GM23338 (cell line): ENCODE measurements at regions not wholly inside any gene's neighbourhood (a gene's known extent, or its start where the extent isn't known, plus 50 kb on each side); places are given as distances from the start of the nearest gene placed in this dataset.

Experiments
- ATAC-seq: fragments of 200-7000 bp; cut with Tn5 transposase; 3 replicates; pipeline ENCODE4 v1.9.1; 2020
- DNase-seq: peaks from one replicate; pipeline ENCODE4 v3.0.0-alpha.2; 2015; ENCODE audit warnings: low spot score
- H2AFZ ChIP-seq: fragments of 200-600 bp; sonication (generic); 2 replicates; pipeline ENCODE4 v1.8.0; 2016; ENCODE audit warnings: antibody characterized with exemption, mild to moderate bottlenecking, moderate library complexity
- H3F3A ChIP-seq: fragments of 200-600 bp; sonication (generic); replicated peaks from 2 replicates; pipeline ENCODE4 v1.8.0; 2017; ENCODE audit warnings: antibody characterized with exemption, mixed run types, low read depth
- H3K27ac ChIP-seq: fragments of 200-600 bp; sonication (generic); 2 replicates; pipeline ENCODE4 v1.6.1; 2016; ENCODE audit warnings: low read depth
- H3K27me3 ChIP-seq: fragments of 200-600 bp; sonication (generic); 2 replicates; pipeline ENCODE4 v1.8.0; 2016; ENCODE audit warnings: mild to moderate bottlenecking, mixed run types, moderate library complexity; ENCODE audit not compliant: insufficient read depth
- H3K36me3 ChIP-seq: fragments of 200-600 bp; sonication (generic); 2 replicates; pipeline ENCODE4 v1.8.0; 2016; ENCODE audit warnings: mild to moderate bottlenecking; ENCODE audit not compliant: insufficient read depth
- H3K4me1 ChIP-seq: fragments of 200-600 bp; sonication (generic); 2 replicates; pipeline ENCODE4 v1.8.0; 2016; ENCODE audit warnings: mild to moderate bottlenecking, moderate library complexity; ENCODE audit not compliant: insufficient read depth
- H3K4me2 ChIP-seq: fragments of 200-600 bp; sonication (generic); 2 replicates; pipeline ENCODE4 v1.7.1; 2017; ENCODE audit warnings: mixed run types
- H3K4me3 ChIP-seq: fragments of 200-600 bp; sonication (generic); 2 replicates; pipeline ENCODE4 v1.6.1; 2016; ENCODE audit warnings: mixed run types
- H3K79me2 ChIP-seq: fragments of 200-600 bp; sonication (generic); replicated peaks from 2 replicates; pipeline ENCODE4 v1.8.0; 2017; ENCODE audit warnings: mild to moderate bottlenecking; ENCODE audit not compliant: insufficient read depth
- H3K9me2 ChIP-seq: fragments of 200-600 bp; sonication (generic); 2 replicates; pipeline ENCODE4 v1.8.0; 2017; ENCODE audit not compliant: insufficient read depth
- H4K20me1 ChIP-seq: fragments of 200-600 bp; sonication (generic); replicated peaks from 2 replicates; pipeline ENCODE4 v1.8.0; 2017; ENCODE audit warnings: mild to moderate bottlenecking; ENCODE audit not compliant: insufficient read depth
- H3K27ac Mint-ChIP-seq: 2 replicates; pipeline ENCODE4 v1.8.0; 2020; ENCODE audit warnings: inconsistent platforms, mild to moderate bottlenecking, moderate library complexity, mixed read lengths
- H3K27me3 Mint-ChIP-seq: 3 replicates; pipeline ENCODE4 v1.8.0; 2022; ENCODE audit warnings: low read depth, mild to moderate bottlenecking, moderate library complexity, mixed read lengths, inconsistent platforms; ENCODE audit not compliant: insufficient read depth, poor library complexity
- H3K36me3 Mint-ChIP-seq: 3 replicates; pipeline ENCODE4 v1.8.0; 2021; ENCODE audit warnings: low read depth, mild to moderate bottlenecking, inconsistent platforms, moderate library complexity, mixed read lengths
- H3K4me1 Mint-ChIP-seq: 3 replicates; pipeline ENCODE4 v1.8.0; 2020; ENCODE audit warnings: mild to moderate bottlenecking, inconsistent platforms, mixed read lengths
- H3K4me3 Mint-ChIP-seq: 3 replicates; pipeline ENCODE4 v1.8.0; 2021; ENCODE audit warnings: moderate library complexity, mild to moderate bottlenecking, inconsistent platforms, mixed read lengths
- H3K9me3 Mint-ChIP-seq: 3 replicates; pipeline ENCODE4 v1.8.0; 2020; ENCODE audit warnings: moderate library complexity, mild to moderate bottlenecking, inconsistent platforms, mixed read lengths
- CREB1 ChIP-seq: fragments of 250-450 bp; sonication (Bioruptor Pico); IDR thresholded peaks from 2 replicates; pipeline ENCODE4 v1.5.0; 2020; ENCODE audit warnings: low read depth, mild to moderate bottlenecking, moderate library complexity
- ETS1 ChIP-seq: IDR thresholded peaks from 2 replicates; pipeline ENCODE4 v1.6.1; 2016; ENCODE audit warnings: antibody characterized with exemption
- EZH2 ChIP-seq: fragments of 200-600 bp; sonication (generic); IDR thresholded peaks from one replicate; pipeline ENCODE4 v1.8.0; 2017; ENCODE audit warnings: antibody characterized with exemption, mild to moderate bottlenecking, low read depth; ENCODE audit not compliant: unreplicated experiment
- EZH2phosphoT487 ChIP-seq: fragments of 200-600 bp; sonication (generic); IDR thresholded peaks from one replicate; pipeline ENCODE4 v1.8.1; 2018; ENCODE audit warnings: antibody characterized with exemption; ENCODE audit not compliant: unreplicated experiment
- JUNB ChIP-seq: IDR thresholded peaks from one replicate; pipeline ENCODE4 v1.6.1; 2016; ENCODE audit warnings: antibody characterized with exemption; ENCODE audit not compliant: unreplicated experiment
- ZNF114 ChIP-seq: fragments of 250-450 bp; sonication (Bioruptor Pico); IDR thresholded peaks from 2 replicates; pipeline ENCODE4 v1.5.0; 2020; ENCODE audit warnings: mild to moderate bottlenecking, moderate library complexity
- TF ChIP-seq, protein P1 (sequence below): fragments of 250-450 bp; sonication (Bioruptor Pico); IDR thresholded peaks from 2 replicates; pipeline ENCODE4 v1.5.0; 2020; ENCODE audit warnings: mild to moderate bottlenecking, moderate library complexity
- TF ChIP-seq, protein P2 (sequence below): IDR thresholded peaks from one replicate; pipeline ENCODE4 v1.6.1; 2018; ENCODE audit warnings: antibody characterized with exemption; ENCODE audit not compliant: unreplicated experiment

DNA sequence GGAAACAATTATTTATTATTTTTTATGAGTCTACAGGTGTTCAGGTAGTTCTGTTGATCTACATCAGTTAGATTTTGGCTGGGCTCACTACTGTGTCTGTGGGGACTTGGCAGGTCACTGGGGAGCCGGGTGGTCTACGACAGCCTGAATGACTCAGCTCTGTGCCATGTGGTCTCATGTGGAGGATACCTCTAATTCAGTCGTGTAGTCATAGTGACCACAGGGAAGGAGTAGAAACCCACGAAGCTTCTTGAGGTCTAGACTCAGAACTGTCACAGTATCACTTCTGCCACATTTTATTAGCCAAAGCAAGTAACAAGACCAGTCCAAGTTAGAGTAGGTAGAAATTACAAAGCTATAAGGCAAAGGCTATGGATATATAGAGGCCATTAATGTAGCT is 64.7 kb upstream of the GRAMD2B start (continued):
- TF ChIP-seq, protein P1, sequence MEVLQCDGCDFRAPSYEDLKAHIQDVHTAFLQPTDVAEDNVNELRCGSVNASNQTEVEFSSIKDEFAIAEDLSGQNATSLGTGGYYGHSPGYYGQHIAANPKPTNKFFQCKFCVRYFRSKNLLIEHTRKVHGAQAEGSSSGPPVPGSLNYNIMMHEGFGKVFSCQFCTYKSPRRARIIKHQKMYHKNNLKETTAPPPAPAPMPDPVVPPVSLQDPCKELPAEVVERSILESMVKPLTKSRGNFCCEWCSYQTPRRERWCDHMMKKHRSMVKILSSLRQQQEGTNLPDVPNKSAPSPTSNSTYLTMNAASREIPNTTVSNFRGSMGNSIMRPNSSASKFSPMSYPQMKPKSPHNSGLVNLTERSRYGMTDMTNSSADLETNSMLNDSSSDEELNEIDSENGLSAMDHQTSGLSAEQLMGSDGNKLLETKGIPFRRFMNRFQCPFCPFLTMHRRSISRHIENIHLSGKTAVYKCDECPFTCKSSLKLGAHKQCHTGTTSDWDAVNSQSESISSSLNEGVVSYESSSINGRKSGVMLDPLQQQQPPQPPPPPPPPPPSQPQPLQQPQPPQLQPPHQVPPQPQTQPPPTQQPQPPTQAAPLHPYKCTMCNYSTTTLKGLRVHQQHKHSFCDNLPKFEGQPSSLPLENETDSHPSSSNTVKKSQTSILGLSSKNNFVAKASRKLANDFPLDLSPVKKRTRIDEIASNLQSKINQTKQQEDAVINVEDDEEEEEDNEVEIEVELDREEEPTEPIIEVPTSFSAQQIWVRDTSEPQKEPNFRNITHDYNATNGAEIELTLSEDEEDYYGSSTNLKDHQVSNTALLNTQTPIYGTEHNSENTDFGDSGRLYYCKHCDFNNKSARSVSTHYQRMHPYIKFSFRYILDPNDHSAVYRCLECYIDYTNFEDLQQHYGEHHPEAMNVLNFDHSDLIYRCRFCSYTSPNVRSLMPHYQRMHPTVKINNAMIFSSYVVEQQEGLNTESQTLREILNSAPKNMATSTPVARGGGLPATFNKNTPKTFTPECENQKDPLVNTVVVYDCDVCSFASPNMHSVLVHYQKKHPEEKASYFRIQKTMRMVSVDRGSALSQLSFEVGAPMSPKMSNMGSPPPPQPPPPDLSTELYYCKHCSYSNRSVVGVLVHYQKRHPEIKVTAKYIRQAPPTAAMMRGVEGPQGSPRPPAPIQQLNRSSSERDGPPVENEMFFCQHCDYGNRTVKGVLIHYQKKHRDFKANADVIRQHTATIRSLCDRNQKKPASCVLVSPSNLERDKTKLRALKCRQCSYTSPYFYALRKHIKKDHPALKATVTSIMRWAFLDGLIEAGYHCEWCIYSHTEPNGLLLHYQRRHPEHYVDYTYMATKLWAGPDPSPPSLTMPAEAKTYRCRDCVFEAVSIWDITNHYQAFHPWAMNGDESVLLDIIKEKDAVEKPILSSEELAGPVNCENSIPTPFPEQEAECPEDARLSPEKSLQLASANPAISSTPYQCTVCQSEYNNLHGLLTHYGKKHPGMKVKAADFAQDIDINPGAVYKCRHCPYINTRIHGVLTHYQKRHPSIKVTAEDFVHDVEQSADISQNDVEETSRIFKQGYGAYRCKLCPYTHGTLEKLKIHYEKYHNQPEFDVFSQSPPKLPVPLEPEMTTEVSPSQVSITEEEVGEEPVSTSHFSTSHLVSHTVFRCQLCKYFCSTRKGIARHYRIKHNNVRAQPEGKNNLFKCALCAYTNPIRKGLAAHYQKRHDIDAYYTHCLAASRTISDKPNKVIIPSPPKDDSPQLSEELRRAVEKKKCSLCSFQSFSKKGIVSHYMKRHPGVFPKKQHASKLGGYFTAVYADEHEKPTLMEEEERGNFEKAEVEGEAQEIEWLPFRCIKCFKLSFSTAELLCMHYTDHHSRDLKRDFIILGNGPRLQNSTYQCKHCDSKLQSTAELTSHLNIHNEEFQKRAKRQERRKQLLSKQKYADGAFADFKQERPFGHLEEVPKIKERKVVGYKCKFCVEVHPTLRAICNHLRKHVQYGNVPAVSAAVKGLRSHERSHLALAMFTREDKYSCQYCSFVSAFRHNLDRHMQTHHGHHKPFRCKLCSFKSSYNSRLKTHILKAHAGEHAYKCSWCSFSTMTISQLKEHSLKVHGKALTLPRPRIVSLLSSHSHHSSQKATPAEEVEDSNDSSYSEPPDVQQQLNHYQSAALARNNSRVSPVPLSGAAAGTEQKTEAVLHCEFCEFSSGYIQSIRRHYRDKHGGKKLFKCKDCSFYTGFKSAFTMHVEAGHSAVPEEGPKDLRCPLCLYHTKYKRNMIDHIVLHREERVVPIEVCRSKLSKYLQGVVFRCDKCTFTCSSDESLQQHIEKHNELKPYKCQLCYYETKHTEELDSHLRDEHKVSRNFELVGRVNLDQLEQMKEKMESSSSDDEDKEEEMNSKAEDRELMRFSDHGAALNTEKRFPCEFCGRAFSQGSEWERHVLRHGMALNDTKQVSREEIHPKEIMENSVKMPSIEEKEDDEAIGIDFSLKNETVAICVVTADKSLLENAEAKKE (CRISPR knock-in tag): no peak
- TF ChIP-seq, protein P2, sequence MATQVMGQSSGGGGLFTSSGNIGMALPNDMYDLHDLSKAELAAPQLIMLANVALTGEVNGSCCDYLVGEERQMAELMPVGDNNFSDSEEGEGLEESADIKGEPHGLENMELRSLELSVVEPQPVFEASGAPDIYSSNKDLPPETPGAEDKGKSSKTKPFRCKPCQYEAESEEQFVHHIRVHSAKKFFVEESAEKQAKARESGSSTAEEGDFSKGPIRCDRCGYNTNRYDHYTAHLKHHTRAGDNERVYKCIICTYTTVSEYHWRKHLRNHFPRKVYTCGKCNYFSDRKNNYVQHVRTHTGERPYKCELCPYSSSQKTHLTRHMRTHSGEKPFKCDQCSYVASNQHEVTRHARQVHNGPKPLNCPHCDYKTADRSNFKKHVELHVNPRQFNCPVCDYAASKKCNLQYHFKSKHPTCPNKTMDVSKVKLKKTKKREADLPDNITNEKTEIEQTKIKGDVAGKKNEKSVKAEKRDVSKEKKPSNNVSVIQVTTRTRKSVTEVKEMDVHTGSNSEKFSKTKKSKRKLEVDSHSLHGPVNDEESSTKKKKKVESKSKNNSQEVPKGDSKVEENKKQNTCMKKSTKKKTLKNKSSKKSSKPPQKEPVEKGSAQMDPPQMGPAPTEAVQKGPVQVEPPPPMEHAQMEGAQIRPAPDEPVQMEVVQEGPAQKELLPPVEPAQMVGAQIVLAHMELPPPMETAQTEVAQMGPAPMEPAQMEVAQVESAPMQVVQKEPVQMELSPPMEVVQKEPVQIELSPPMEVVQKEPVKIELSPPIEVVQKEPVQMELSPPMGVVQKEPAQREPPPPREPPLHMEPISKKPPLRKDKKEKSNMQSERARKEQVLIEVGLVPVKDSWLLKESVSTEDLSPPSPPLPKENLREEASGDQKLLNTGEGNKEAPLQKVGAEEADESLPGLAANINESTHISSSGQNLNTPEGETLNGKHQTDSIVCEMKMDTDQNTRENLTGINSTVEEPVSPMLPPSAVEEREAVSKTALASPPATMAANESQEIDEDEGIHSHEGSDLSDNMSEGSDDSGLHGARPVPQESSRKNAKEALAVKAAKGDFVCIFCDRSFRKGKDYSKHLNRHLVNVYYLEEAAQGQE: no peak

- DNase-seq: no peak
- Histone ChIP-seq H3K27ac (no peak overlapping the region), H3K9me2 (peaks cover 3% of the 10 kb centered on the region), H3K79me2 (no peaks in the 10 kb centered on the region), H4K20me1 (no peaks in the 10 kb centered on the region), H3K4me3 (no peak overlapping the region), H2AFZ (no peak overlapping the region), H3K4me1 (no peaks in the 10 kb centered on the region), H3K36me3 (peaks cover 7% of the 10 kb centered on the region; the same call in 1 of the 2 replicates), H3K27me3 (no peaks in the 10 kb centered on the region), H3F3A (no peaks in the 10 kb centered on the region), H3K4me2 (no peak overlapping the region)
- H3K36me3 Mint-ChIP-seq: no peaks in the 10 kb centered on the region
- H3K9me3 Mint-ChIP-seq: no peaks in the 10 kb centered on the region
- no peaks in the 10 kb centered on the region for H3K27me3 Mint-ChIP-seq
- H3K27ac Mint-ChIP-seq: no peak overlapping the region
- no peak overlapping the region for H3K4me3 Mint-ChIP-seq
- H3K4me1 Mint-ChIP-seq: peaks cover 8% of the 10 kb centered on the region
- ATAC-seq: no peak
- TF ChIP-seq, protein P2: no peak
- TF ChIP-seq EZH2phosphoT487 (no peak), EZH2 (no peak), JUNB (no peak), ETS1 (no peak), CREB1 (no peak), ZNF114 (CRISPR knock-in tag) (no peak)
Measured at GRCh38 chr5:126359884-126360283, 63.3 kb upstream of the GRAMD2B start.
